HG03521 (cell line): ENCODE measurements at regions not wholly inside any gene's neighbourhood (a gene's known extent, or its start where the extent isn't known, plus 50 kb on each side); places are given as distances from the start of the nearest gene placed in this dataset.
"Not testable (repeated sequence)": the region's sequence is repeated elsewhere in the genome, so short reads cannot be mapped to it uniquely, and the experiment has no call there.

Source experiments
- ATAC-seq: cut with Tn5 transposase; IDR thresholded peaks from one replicate; pipeline ENCODE4 v1.9.1; 2021; ENCODE audit warnings: mild to moderate bottlenecking, moderate library complexity; ENCODE audit not compliant: unreplicated experiment

- no peak for ATAC-seq
Measured at GRCh38 chrX:6990552-6991193, 156.8 kb upstream of the STS start.

- no peak for ATAC-seq
Measured at GRCh38 chrX:6989858-6990257, 157.7 kb upstream of the STS start.

- not testable (repeated sequence) for ATAC-seq
Measured at GRCh38 chrX:6988694-6989093, 158.8 kb upstream of the STS start.

- ATAC-seq = no peak
Measured at GRCh38 chrX:6986915-6987314, 160.6 kb upstream of the STS start.

GRCh38 chrX:6985537-6985936, 162.0 kb upstream of the STS start:
- ATAC-seq = no peak

GRCh38 chrX:6983207-6983955, 164.1 kb upstream of the STS start:
- ATAC-seq = no peak

- no peak for ATAC-seq
Measured at GRCh38 chrX:6981718-6982406, 165.7 kb upstream of the STS start.

- ATAC-seq = no peak
Measured at GRCh38 chrX:6980981-6981380, 166.5 kb upstream of the STS start.

- no peak for ATAC-seq
Measured at GRCh38 chrX:6968231-6968630, 179.3 kb upstream of the STS start.

- ATAC-seq = no peak
Measured at GRCh38 chrX:6965729-6966128, 181.8 kb upstream of the STS start.

GRCh38 chrX:6962006-6962355, 185.5 kb upstream of the STS start:
- no peak for ATAC-seq

GRCh38 chrX:6961286-6962005, 186.1 kb upstream of the STS start:
- no peak for ATAC-seq

- no peak for ATAC-seq
Measured at GRCh38 chrX:6959006-6959405, 188.5 kb upstream of the STS start.

GRCh38 chrX:6954836-6955235, 192.7 kb upstream of the STS start:
- ATAC-seq = no peak

GRCh38 chrX:6946168-6946567, 201.3 kb upstream of the STS start:
- no peak for ATAC-seq

GRCh38 chrX:6941041-6941440, 206.5 kb upstream of the STS start:
- no peak for ATAC-seq

- not testable (repeated sequence) for ATAC-seq
Measured at GRCh38 chrX:6932942-6933341, 214.6 kb upstream of the STS start.

GRCh38 chrX:6930307-6930849, 217.1 kb upstream of the STS start:
- no peak for ATAC-seq

- ATAC-seq = no peak
Measured at GRCh38 chrX:6924443-6925077, 223.0 kb upstream of the STS start.

GRCh38 chrX:6917666-6918065, 229.8 kb upstream of the STS start:
- ATAC-seq = no peak

GRCh38 chrX:6910218-6910617, 237.3 kb upstream of the STS start:
- ATAC-seq = no peak
